Stomach (tissue), 8 donors: ENCODE measurements at regions not wholly inside any gene's neighbourhood (a gene's known extent, or its start where the extent isn't known, plus 50 kb on each side); places are given as distances from the start of the nearest gene placed in this dataset.

Experiments used
- DNase-seq, 2 donors: peaks; one replicate each; pipeline versions ENCODE4 v3.0.0 to v3.0.0-alpha.2; 2013 to 2019
- H3K27ac ChIP-seq, 5 donors: fragments of 200-600 bp in 4 of 5; sonication (generic) in 4 of 5; one replicate each; pipeline ENCODE4 v1.5.1; 2013 to 2019; ENCODE audit warnings: mild to moderate bottlenecking in 1 of 5, moderate library complexity in 1 of 5
- H3K27me3 ChIP-seq, 3 donors: fragments of 200-600 bp; sonication (generic); one replicate each; pipeline ENCODE4 v1.5.1; 2017 to 2019; ENCODE audit warnings: mixed run types in 1 of 3
- H3K36me3 ChIP-seq, 4 donors: fragments of 200-600 bp; sonication (generic); 1 replicate in 3 of 4; 2 replicates in 1 of 4; pipeline ENCODE4 v1.5.1; 2016 to 2019
- H3K4me1 ChIP-seq, 4 donors: fragments of 200-600 bp; sonication (generic); one replicate each; pipeline ENCODE4 v1.5.1; 2016 to 2019
- H3K4me3 ChIP-seq, 4 donors: fragments of 200-600 bp; sonication (generic) in 3 of 4; one replicate each; pipeline ENCODE4 v1.5.1; 2016 to 2019; ENCODE audit warnings: mild to moderate bottlenecking in 1 of 4
- H3K9me3 ChIP-seq, 4 donors: fragments of 200-600 bp; sonication (generic); one replicate each; pipeline ENCODE4 v1.5.1; 2016 to 2019
- CTCF ChIP-seq, 7 experiments: fragments of 450-650 bp in 4 of 7; fragments of 200-600 bp in 3 of 7; sonication (generic) in 3 of 7; IDR thresholded peaks; one replicate each; pipeline ENCODE4 v1.5.1; 2016 to 2019; ENCODE audit warnings: antibody characterized with exemption in 7 of 7, control low read depth in 2 of 7, mild to moderate bottlenecking in 1 of 7
- EP300 ChIP-seq: sonication (generic); formaldehyde crosslinking; IDR thresholded peaks from one replicate; pipeline ENCODE4 v1.6.1; 2017; ENCODE audit warnings: antibody characterized with exemption
- POLR2A ChIP-seq, 4 donors: fragments of 450-650 bp; IDR thresholded peaks; one replicate each; pipeline ENCODE4 v1.6.1; 2016; ENCODE audit warnings: antibody characterized with exemption in 4 of 4, control low read depth in 2 of 4, mild to moderate bottlenecking in 1 of 4, moderate library complexity in 1 of 4
- POLR2AphosphoS5 ChIP-seq, 3 donors: sonication (generic); formaldehyde crosslinking; IDR thresholded peaks; one replicate each; pipeline ENCODE4 v1.6.1; 2016; ENCODE audit warnings: antibody characterized with exemption in 3 of 3
- WGBS, 5 donors: extraction: QIAGEN DNeasy Blood & Tissue Kit in 3 of 5; methylation state at CpG; one replicate each; pipeline versions ENCODE4 v1.1.5 to v1.1.7; 2013 to 2018; 5-methylcytosine and 5-hydroxymethylcytosine counted together
- intact Hi-C: fragments of 100-400 bp; cut with DNase I; formaldehyde crosslinking; loops from one replicate; pipeline ENCODE4 v1.15.1; 2023; ENCODE audit warnings: low total_unique reads
- donor health status: healthy with polysubstance abuse.
- donor health status: Bipolar disorder and iron deficiency.
- donor health status: healthy.

GRCh38 chr11:70586261-70587074 lies 188.1 kb downstream of the CTTN start:
- no peak for DNase-seq
- no peak overlapping the region for H3K4me3 ChIP-seq
- WGBS, 5 donors: 87 to 95% (median 92%) methylated on average over 26 of the region's 26 CpGs

GRCh38 chr11:70587075-70587389 lies 188.7 kb downstream of the CTTN start:
- 74 to 93% (median 91%) methylated on average over 9 of the region's 9 CpGs for WGBS, 5 donors

More at GRCh38 chr11:70586261-70587074, 188.1 kb downstream of the CTTN start:
- Histone ChIP-seq H3K4me1 (no peaks in the 10 kb centered on the region), H3K27ac (no peak overlapping the region), H3K36me3 (no peaks in the 10 kb centered on the region), H3K27me3 (no peaks in the 10 kb centered on the region), H3K9me3 (no peaks in the 10 kb centered on the region)
- intact Hi-C loops: no loop called here
- TF ChIP-seq EP300 (no peak), POLR2A (IDR thresholded peaks at IDR 0.05) (no peak), POLR2AphosphoS5 (IDR thresholded peaks at IDR 0.05) (no peak), CTCF (IDR thresholded peaks at IDR 0.05) (no peak)

GRCh38 chr11:70590356-70590991 lies 192.1 kb downstream of the CTTN start:
- no peak for TF ChIP-seq EP300
- no peak for TF ChIP-seq CTCF (IDR thresholded peaks at IDR 0.05)
- no peak for TF ChIP-seq POLR2A (IDR thresholded peaks at IDR 0.05)
- no peak for TF ChIP-seq POLR2AphosphoS5 (IDR thresholded peaks at IDR 0.05)
- no peak for DNase-seq
- no peaks in the 10 kb centered on the region for H3K36me3 ChIP-seq
- no peaks in the 10 kb centered on the region for H3K4me1 ChIP-seq
- intact Hi-C loops: no loop called here
- no peak overlapping the region for H3K4me3 ChIP-seq
- H3K9me3 ChIP-seq: no peaks in the 10 kb centered on the region
- 78 to 87% (median 84%) methylated on average over 7 of the region's 7 CpGs for WGBS, 5 donors
- no peak overlapping the region for H3K27ac ChIP-seq
- H3K27me3 ChIP-seq: no peaks in the 10 kb centered on the region

More at GRCh38 chr11:70587075-70587389, 188.7 kb downstream of the CTTN start:
- Histone ChIP-seq H3K4me3 (no peak overlapping the region), H3K4me1 (no peaks in the 10 kb centered on the region), H3K36me3 (no peaks in the 10 kb centered on the region), H3K9me3 (no peaks in the 10 kb centered on the region), H3K27me3 (no peaks in the 10 kb centered on the region), H3K27ac (no peak overlapping the region)
- DNase-seq: no peak
- intact Hi-C loops: no loop called here
- no peak for TF ChIP-seq CTCF (IDR thresholded peaks at IDR 0.05)
- TF ChIP-seq EP300: no peak
- no peak for TF ChIP-seq POLR2AphosphoS5 (IDR thresholded peaks at IDR 0.05)

GRCh38 chr11:70592641-70593165 lies 194.4 kb downstream of the CTTN start:
- WGBS, 5 donors: 91 to 94% (median 93%) methylated on average over 14 to 17 of the region's 17 CpGs
- no peak for TF ChIP-seq POLR2A (IDR thresholded peaks at IDR 0.05)
- TF ChIP-seq EP300: no peak
- TF ChIP-seq POLR2AphosphoS5 (IDR thresholded peaks at IDR 0.05): no peak
- no peak for TF ChIP-seq CTCF (IDR thresholded peaks at IDR 0.05)
- Histone ChIP-seq H3K9me3 (no peaks in the 10 kb centered on the region), H3K36me3 (no peaks in the 10 kb centered on the region), H3K27me3 (no peaks in the 10 kb centered on the region), H3K27ac (no peak overlapping the region), H3K4me1 (no peaks in the 10 kb centered on the region), H3K4me3 (no peak overlapping the region)
- intact Hi-C loops: no loop called here
- DNase-seq: no peak
